GM23338 (cell line): ENCODE measurements at regions not wholly inside any gene's neighbourhood (a gene's known extent, or its start where the extent isn't known, plus 50 kb on each side); places are given as distances from the start of the nearest gene placed in this dataset.

ENCODE experiments used
- ATAC-seq: fragments of 200-7000 bp; cut with Tn5 transposase; 3 replicates; pipeline ENCODE4 v1.9.1; 2020
- DNase-seq: peaks from one replicate; pipeline ENCODE4 v3.0.0-alpha.2; 2015; ENCODE audit warnings: low spot score
- H2AFZ ChIP-seq: fragments of 200-600 bp; sonication (generic); 2 replicates; pipeline ENCODE4 v1.8.0; 2016; ENCODE audit warnings: antibody characterized with exemption, mild to moderate bottlenecking, moderate library complexity
- H3F3A ChIP-seq: fragments of 200-600 bp; sonication (generic); replicated peaks from 2 replicates; pipeline ENCODE4 v1.8.0; 2017; ENCODE audit warnings: antibody characterized with exemption, mixed run types, low read depth
- H3K27ac ChIP-seq: fragments of 200-600 bp; sonication (generic); 2 replicates; pipeline ENCODE4 v1.6.1; 2016; ENCODE audit warnings: low read depth
- H3K27me3 ChIP-seq: fragments of 200-600 bp; sonication (generic); 2 replicates; pipeline ENCODE4 v1.8.0; 2016; ENCODE audit warnings: mild to moderate bottlenecking, mixed run types, moderate library complexity; ENCODE audit not compliant: insufficient read depth
- H3K36me3 ChIP-seq: fragments of 200-600 bp; sonication (generic); 2 replicates; pipeline ENCODE4 v1.8.0; 2016; ENCODE audit warnings: mild to moderate bottlenecking; ENCODE audit not compliant: insufficient read depth
- H3K4me1 ChIP-seq: fragments of 200-600 bp; sonication (generic); 2 replicates; pipeline ENCODE4 v1.8.0; 2016; ENCODE audit warnings: mild to moderate bottlenecking, moderate library complexity; ENCODE audit not compliant: insufficient read depth
- H3K4me2 ChIP-seq: fragments of 200-600 bp; sonication (generic); 2 replicates; pipeline ENCODE4 v1.7.1; 2017; ENCODE audit warnings: mixed run types
- H3K4me3 ChIP-seq: fragments of 200-600 bp; sonication (generic); 2 replicates; pipeline ENCODE4 v1.6.1; 2016; ENCODE audit warnings: mixed run types
- H3K79me2 ChIP-seq: fragments of 200-600 bp; sonication (generic); replicated peaks from 2 replicates; pipeline ENCODE4 v1.8.0; 2017; ENCODE audit warnings: mild to moderate bottlenecking; ENCODE audit not compliant: insufficient read depth
- H3K9me2 ChIP-seq: fragments of 200-600 bp; sonication (generic); 2 replicates; pipeline ENCODE4 v1.8.0; 2017; ENCODE audit not compliant: insufficient read depth
- H4K20me1 ChIP-seq: fragments of 200-600 bp; sonication (generic); replicated peaks from 2 replicates; pipeline ENCODE4 v1.8.0; 2017; ENCODE audit warnings: mild to moderate bottlenecking; ENCODE audit not compliant: insufficient read depth
- H3K27ac Mint-ChIP-seq: 2 replicates; pipeline ENCODE4 v1.8.0; 2020; ENCODE audit warnings: inconsistent platforms, mild to moderate bottlenecking, moderate library complexity, mixed read lengths
- H3K27me3 Mint-ChIP-seq: 3 replicates; pipeline ENCODE4 v1.8.0; 2022; ENCODE audit warnings: low read depth, mild to moderate bottlenecking, moderate library complexity, mixed read lengths, inconsistent platforms; ENCODE audit not compliant: insufficient read depth, poor library complexity
- H3K36me3 Mint-ChIP-seq: 3 replicates; pipeline ENCODE4 v1.8.0; 2021; ENCODE audit warnings: low read depth, mild to moderate bottlenecking, inconsistent platforms, moderate library complexity, mixed read lengths
- H3K4me1 Mint-ChIP-seq: 3 replicates; pipeline ENCODE4 v1.8.0; 2020; ENCODE audit warnings: mild to moderate bottlenecking, inconsistent platforms, mixed read lengths
- H3K4me3 Mint-ChIP-seq: 3 replicates; pipeline ENCODE4 v1.8.0; 2021; ENCODE audit warnings: moderate library complexity, mild to moderate bottlenecking, inconsistent platforms, mixed read lengths
- H3K9me3 Mint-ChIP-seq: 3 replicates; pipeline ENCODE4 v1.8.0; 2020; ENCODE audit warnings: moderate library complexity, mild to moderate bottlenecking, inconsistent platforms, mixed read lengths
- CREB1 ChIP-seq: fragments of 250-450 bp; sonication (Bioruptor Pico); IDR thresholded peaks from 2 replicates; pipeline ENCODE4 v1.5.0; 2020; ENCODE audit warnings: low read depth, mild to moderate bottlenecking, moderate library complexity
- CTCF ChIP-seq, 2 experiments: fragments of 200-600 bp in 1 of 2; sonication (generic) in 1 of 2; conservative IDR thresholded peaks; 2 replicates each; pipeline versions ENCODE4 v1.5.1 to v1.6.1; 2016 to 2017; ENCODE audit warnings: antibody characterized with exemption in 2 of 2, low read depth in 2 of 2, mild to moderate bottlenecking in 2 of 2, moderate library complexity in 1 of 2
- EZH2 ChIP-seq: fragments of 200-600 bp; sonication (generic); IDR thresholded peaks from one replicate; pipeline ENCODE4 v1.8.0; 2017; ENCODE audit warnings: antibody characterized with exemption, mild to moderate bottlenecking, low read depth; ENCODE audit not compliant: unreplicated experiment
- EZH2phosphoT487 ChIP-seq: fragments of 200-600 bp; sonication (generic); IDR thresholded peaks from one replicate; pipeline ENCODE4 v1.8.1; 2018; ENCODE audit warnings: antibody characterized with exemption; ENCODE audit not compliant: unreplicated experiment
- JUNB ChIP-seq: IDR thresholded peaks from one replicate; pipeline ENCODE4 v1.6.1; 2016; ENCODE audit warnings: antibody characterized with exemption; ENCODE audit not compliant: unreplicated experiment
- NANOG ChIP-seq: IDR thresholded peaks from 2 replicates; pipeline ENCODE4 v1.6.1; 2016; ENCODE audit warnings: antibody characterized with exemption, borderline replicate concordance
- POLR2AphosphoS5 ChIP-seq: IDR thresholded peaks from 2 replicates; pipeline ENCODE4 v1.6.1; 2016; ENCODE audit warnings: antibody characterized with exemption, low read depth
- STAT1 ChIP-seq: IDR thresholded peaks from one replicate; pipeline ENCODE4 v1.6.1; 2016; ENCODE audit warnings: antibody characterized with exemption; ENCODE audit not compliant: unreplicated experiment
- ZNF114 ChIP-seq: fragments of 250-450 bp; sonication (Bioruptor Pico); IDR thresholded peaks from 2 replicates; pipeline ENCODE4 v1.5.0; 2020; ENCODE audit warnings: mild to moderate bottlenecking, moderate library complexity
- ZNF331 ChIP-seq: fragments of 250-450 bp; sonication (Bioruptor Pico); IDR thresholded peaks from 2 replicates; pipeline ENCODE4 v1.5.0; 2020; ENCODE audit warnings: low read depth, mild to moderate bottlenecking, moderate library complexity
- ZNF462 ChIP-seq: fragments of 250-450 bp; sonication (Bioruptor Pico); IDR thresholded peaks from 2 replicates; pipeline ENCODE4 v1.5.0; 2020; ENCODE audit warnings: mild to moderate bottlenecking, moderate library complexity
- TF ChIP-seq, protein P1 (sequence below): IDR thresholded peaks from one replicate; pipeline ENCODE4 v1.6.1; 2018; ENCODE audit warnings: antibody characterized with exemption; ENCODE audit not compliant: unreplicated experiment
- TF ChIP-seq, protein P2 (sequence below): IDR thresholded peaks from 2 replicates; pipeline ENCODE4 v1.6.1; 2016; ENCODE audit warnings: antibody characterized with exemption

GRCh38 chr11:134468796-134469195 is 56.8 kb upstream of the B3GAT1 start:
- Histone ChIP-seq H2AFZ (no peak overlapping the region), H4K20me1 (no peaks in the 10 kb centered on the region), H3F3A (no peaks in the 10 kb centered on the region), H3K36me3 (no peaks in the 10 kb centered on the region), H3K9me2 (0 out of 2 replicates have a peak, but pooled peaks cover 2% of the 10 kb centered on the region), H3K27ac (no peak overlapping the region), H3K79me2 (no peaks in the 10 kb centered on the region), H3K4me2 (no peak overlapping the region), H3K4me3 (no peak overlapping the region), H3K27me3 (peaks cover 3% of the 10 kb centered on the region; the same call in 1 of the 2 replicates), H3K4me1 (peaks cover 11% of the 10 kb centered on the region; the same call in 1 of the 2 replicates)
- no peak for TF ChIP-seq NANOG
- no peak for TF ChIP-seq ZNF331 (CRISPR knock-in tag)
- TF ChIP-seq CTCF (conservative IDR thresholded peaks at IDR 0.05; ENCODE audit: low read depth in 2 of 2) = no peak
- no peak for TF ChIP-seq ZNF114
- no peak for TF ChIP-seq EZH2
- TF ChIP-seq EZH2phosphoT487 = no peak
- TF ChIP-seq, protein P1, sequence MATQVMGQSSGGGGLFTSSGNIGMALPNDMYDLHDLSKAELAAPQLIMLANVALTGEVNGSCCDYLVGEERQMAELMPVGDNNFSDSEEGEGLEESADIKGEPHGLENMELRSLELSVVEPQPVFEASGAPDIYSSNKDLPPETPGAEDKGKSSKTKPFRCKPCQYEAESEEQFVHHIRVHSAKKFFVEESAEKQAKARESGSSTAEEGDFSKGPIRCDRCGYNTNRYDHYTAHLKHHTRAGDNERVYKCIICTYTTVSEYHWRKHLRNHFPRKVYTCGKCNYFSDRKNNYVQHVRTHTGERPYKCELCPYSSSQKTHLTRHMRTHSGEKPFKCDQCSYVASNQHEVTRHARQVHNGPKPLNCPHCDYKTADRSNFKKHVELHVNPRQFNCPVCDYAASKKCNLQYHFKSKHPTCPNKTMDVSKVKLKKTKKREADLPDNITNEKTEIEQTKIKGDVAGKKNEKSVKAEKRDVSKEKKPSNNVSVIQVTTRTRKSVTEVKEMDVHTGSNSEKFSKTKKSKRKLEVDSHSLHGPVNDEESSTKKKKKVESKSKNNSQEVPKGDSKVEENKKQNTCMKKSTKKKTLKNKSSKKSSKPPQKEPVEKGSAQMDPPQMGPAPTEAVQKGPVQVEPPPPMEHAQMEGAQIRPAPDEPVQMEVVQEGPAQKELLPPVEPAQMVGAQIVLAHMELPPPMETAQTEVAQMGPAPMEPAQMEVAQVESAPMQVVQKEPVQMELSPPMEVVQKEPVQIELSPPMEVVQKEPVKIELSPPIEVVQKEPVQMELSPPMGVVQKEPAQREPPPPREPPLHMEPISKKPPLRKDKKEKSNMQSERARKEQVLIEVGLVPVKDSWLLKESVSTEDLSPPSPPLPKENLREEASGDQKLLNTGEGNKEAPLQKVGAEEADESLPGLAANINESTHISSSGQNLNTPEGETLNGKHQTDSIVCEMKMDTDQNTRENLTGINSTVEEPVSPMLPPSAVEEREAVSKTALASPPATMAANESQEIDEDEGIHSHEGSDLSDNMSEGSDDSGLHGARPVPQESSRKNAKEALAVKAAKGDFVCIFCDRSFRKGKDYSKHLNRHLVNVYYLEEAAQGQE = no peak
- no peak for TF ChIP-seq STAT1
- TF ChIP-seq ZNF462 (CRISPR knock-in tag) = no peak
- TF ChIP-seq, protein P2, sequence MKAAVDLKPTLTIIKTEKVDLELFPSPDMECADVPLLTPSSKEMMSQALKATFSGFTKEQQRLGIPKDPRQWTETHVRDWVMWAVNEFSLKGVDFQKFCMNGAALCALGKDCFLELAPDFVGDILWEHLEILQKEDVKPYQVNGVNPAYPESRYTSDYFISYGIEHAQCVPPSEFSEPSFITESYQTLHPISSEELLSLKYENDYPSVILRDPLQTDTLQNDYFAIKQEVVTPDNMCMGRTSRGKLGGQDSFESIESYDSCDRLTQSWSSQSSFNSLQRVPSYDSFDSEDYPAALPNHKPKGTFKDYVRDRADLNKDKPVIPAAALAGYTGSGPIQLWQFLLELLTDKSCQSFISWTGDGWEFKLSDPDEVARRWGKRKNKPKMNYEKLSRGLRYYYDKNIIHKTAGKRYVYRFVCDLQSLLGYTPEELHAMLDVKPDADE = no peak
- no peak for TF ChIP-seq CREB1 (CRISPR knock-in tag)
- TF ChIP-seq JUNB = no peak
- no peak for TF ChIP-seq POLR2AphosphoS5
- DNase-seq (no peak), ATAC-seq (no peak)
- no peaks in the 10 kb centered on the region; the same call in 2 of the 3 replicates for H3K9me3 Mint-ChIP-seq
- no peak overlapping the region for H3K27ac Mint-ChIP-seq
- H3K4me1 Mint-ChIP-seq = peaks cover 25% of the 10 kb centered on the region
- peaks cover 24% of the 10 kb centered on the region for H3K27me3 Mint-ChIP-seq
- H3K36me3 Mint-ChIP-seq = no peaks in the 10 kb centered on the region
- H3K4me3 Mint-ChIP-seq = no peak overlapping the region
